HG03558 (cell line): ENCODE measurements at regions not wholly inside any gene's neighbourhood (a gene's known extent, or its start where the extent isn't known, plus 50 kb on each side); places are given as distances from the start of the nearest gene placed in this dataset.

Experiments
- ATAC-seq: cut with Tn5 transposase; IDR thresholded peaks from one replicate; pipeline ENCODE4 v1.9.1; 2021; ENCODE audit warnings: moderate number of reproducible peaks; ENCODE audit not compliant: unreplicated experiment; ENCODE audit errors: extremely low read depth

- ATAC-seq, result no peak
Measured at GRCh38 chr6:114541794-114542193, 199.0 kb upstream of the HS3ST5 start.

- no peak for ATAC-seq
Measured at GRCh38 chr6:114537977-114538376, 195.2 kb upstream of the HS3ST5 start.

GRCh38 chr6:114534813-114535212 lies 192.0 kb upstream of the HS3ST5 start:
- ATAC-seq, result no peak

- ATAC-seq, result no peak
Measured at GRCh38 chr6:114524081-114524480, 181.3 kb upstream of the HS3ST5 start.

- ATAC-seq, result no peak
Measured at GRCh38 chr6:114523508-114523907, 180.7 kb upstream of the HS3ST5 start.

GRCh38 chr6:114521926-114522325 lies 179.1 kb upstream of the HS3ST5 start:
- no peak for ATAC-seq

- ATAC-seq, result no peak
Measured at GRCh38 chr6:114520976-114521375, 178.2 kb upstream of the HS3ST5 start.

- no peak for ATAC-seq
Measured at GRCh38 chr6:114514170-114514569, 171.3 kb upstream of the HS3ST5 start.

GRCh38 chr6:114471450-114471849 lies 128.6 kb upstream of the HS3ST5 start:
- no peak for ATAC-seq

- no peak for ATAC-seq
Measured at GRCh38 chr6:114467931-114468330, 125.1 kb upstream of the HS3ST5 start.

GRCh38 chr6:114465511-114465910 lies 122.7 kb upstream of the HS3ST5 start:
- no peak for ATAC-seq

GRCh38 chr6:114453737-114454276 lies 111.0 kb upstream of the HS3ST5 start:
- no peak for ATAC-seq

- no peak for ATAC-seq
Measured at GRCh38 chr6:114452785-114453401, 110.1 kb upstream of the HS3ST5 start.

- no peak for ATAC-seq
Measured at GRCh38 chr6:114450631-114451030, 107.8 kb upstream of the HS3ST5 start.

- no peak for ATAC-seq
Measured at GRCh38 chr6:114449659-114450058, 106.8 kb upstream of the HS3ST5 start.

- no peak for ATAC-seq
Measured at GRCh38 chr6:114446342-114446741, 103.5 kb upstream of the HS3ST5 start.

GRCh38 chr6:114445846-114446245 lies 103.0 kb upstream of the HS3ST5 start:
- no peak for ATAC-seq

- ATAC-seq, result no peak
Measured at GRCh38 chr6:114439411-114439810, 96.6 kb upstream of the HS3ST5 start.

- ATAC-seq, result no peak
Measured at GRCh38 chr6:114437235-114437634, 94.4 kb upstream of the HS3ST5 start.

- no peak for ATAC-seq
Measured at GRCh38 chr6:114436691-114437090, 93.9 kb upstream of the HS3ST5 start.

GRCh38 chr6:114435985-114436384 lies 93.2 kb upstream of the HS3ST5 start:
- ATAC-seq, result no peak

- no peak for ATAC-seq
Measured at GRCh38 chr6:114432400-114432799, 89.6 kb upstream of the HS3ST5 start.
